Mesendoderm (in vitro differentiated cells): ENCODE measurements at regions not wholly inside any gene's neighbourhood (a gene's known extent, or its start where the extent isn't known, plus 50 kb on each side); places are given as distances from the start of the nearest gene placed in this dataset.

Experiments used
- DNase-seq: peaks from one replicate; pipeline ENCODE4 v3.0.0; 2013
- H2AK5ac ChIP-seq: 2 replicates; pipeline ENCODE4 v1.6.1; 2013; ENCODE audit warnings: low read length, inconsistent platforms
- H2BK120ac ChIP-seq: 2 replicates; pipeline ENCODE4 v1.6.1; 2013; ENCODE audit warnings: low read depth, mild to moderate bottlenecking, low read length, moderate library complexity, mixed read lengths
- H2BK15ac ChIP-seq: replicated peaks from 2 replicates; pipeline ENCODE4 v1.6.1; 2013; ENCODE audit warnings: low read depth, mild to moderate bottlenecking, moderate library complexity
- H2BK5ac ChIP-seq: 2 replicates; pipeline ENCODE4 v1.6.1; 2013; ENCODE audit warnings: low read length, inconsistent platforms
- H3K18ac ChIP-seq: 2 replicates; pipeline ENCODE4 v1.6.1; 2013; ENCODE audit warnings: mild to moderate bottlenecking, low read length, mixed read lengths
- H3K23ac ChIP-seq: one replicate; pipeline ENCODE4 v1.6.1; 2013; ENCODE audit warnings: low read length
- H3K27ac ChIP-seq: 2 replicates; pipeline ENCODE4 v1.5.1; 2013; ENCODE audit warnings: low read depth, mild to moderate bottlenecking, inconsistent platforms, low read length, moderate library complexity
- H3K27me3 ChIP-seq: 2 replicates; pipeline ENCODE4 v1.6.1; 2013; ENCODE audit warnings: low read length, control low read depth, mild to moderate bottlenecking, inconsistent platforms; ENCODE audit not compliant: insufficient read depth, poor library complexity
- H3K36me3 ChIP-seq: 2 replicates; pipeline ENCODE4 v1.6.1; 2013; ENCODE audit warnings: low read length, inconsistent platforms; ENCODE audit not compliant: control insufficient read depth, insufficient read depth
- H3K4ac ChIP-seq: one replicate; pipeline ENCODE4 v1.6.1; 2013; ENCODE audit warnings: low read depth, mild to moderate bottlenecking, low read length, moderate library complexity
- H3K4me1 ChIP-seq: 2 replicates; pipeline ENCODE4 v1.6.1; 2013; ENCODE audit warnings: low read depth, low read length, inconsistent platforms; ENCODE audit not compliant: control insufficient read depth
- H3K4me2 ChIP-seq: 2 replicates; pipeline ENCODE4 v1.6.1; 2013; ENCODE audit warnings: low read length
- H3K4me3 ChIP-seq: 2 replicates; pipeline ENCODE4 v1.5.1; 2013; ENCODE audit warnings: mild to moderate bottlenecking, low read length
- H3K56ac ChIP-seq: one replicate; pipeline ENCODE4 v1.6.1; 2013; ENCODE audit warnings: low read length
- H3K79me1 ChIP-seq: 2 replicates; pipeline ENCODE4 v1.6.1; 2013; ENCODE audit warnings: low read length, inconsistent platforms
- H3K79me2 ChIP-seq: 2 replicates; pipeline ENCODE4 v1.6.1; 2013; ENCODE audit warnings: mild to moderate bottlenecking, low read length; ENCODE audit not compliant: control insufficient read depth, insufficient read depth
- H3K9ac ChIP-seq: 2 replicates; pipeline ENCODE4 v1.6.1; 2013; ENCODE audit warnings: low read length, inconsistent platforms
- H4K5ac ChIP-seq: one replicate; pipeline ENCODE4 v1.6.1; 2013; ENCODE audit warnings: low read length
- H4K8ac ChIP-seq: one replicate; pipeline ENCODE4 v1.6.1; 2013; ENCODE audit warnings: low read depth, mild to moderate bottlenecking, control low read depth, low read length, moderate library complexity
- WGBS: extraction: QIAGEN DNeasy Blood & Tissue Kit; methylation state at CpG from one replicate; pipeline ENCODE4 v1.1.7; 2013; ENCODE audit warnings: low lambda C conversion rate, missing lambda C conversion rate; ENCODE audit not compliant: insufficient coverage; ENCODE audit errors: extremely low coverage; 5-methylcytosine and 5-hydroxymethylcytosine counted together

- no CpG with 5 or more reads among the region's 23 CpGs for WGBS
Observed at GRCh38 chr18:78765637-78766281, 213.9 kb upstream of the SALL3 start.

GRCh38 chr18:78766651-78767533 lies 212.7 kb upstream of the SALL3 start:
- no peaks in the 10 kb centered on the region for H3K79me1 ChIP-seq
- H3K79me2 ChIP-seq: no peaks in the 10 kb centered on the region
- H3K23ac ChIP-seq: no peak overlapping the region
- H3K18ac ChIP-seq: no peak overlapping the region
- no peak overlapping the region for H2BK120ac ChIP-seq
- H2AK5ac ChIP-seq: no peak overlapping the region
- WGBS: no CpG with 5 or more reads among the region's 31 CpGs
- no peak overlapping the region for H4K8ac ChIP-seq
- no peaks in the 10 kb centered on the region for H3K4me1 ChIP-seq
- DNase-seq: no peak
- no peaks in the 10 kb centered on the region for H3K36me3 ChIP-seq
- H3K4me3 ChIP-seq: no peak overlapping the region
- H3K56ac ChIP-seq: no peak overlapping the region
- no peak overlapping the region for H3K27ac ChIP-seq
- no peak overlapping the region for H3K9ac ChIP-seq
- no peak overlapping the region for H3K4me2 ChIP-seq
- H2BK15ac ChIP-seq: no peak overlapping the region
- no peak overlapping the region for H4K5ac ChIP-seq
- H3K27me3 ChIP-seq: no peaks in the 10 kb centered on the region
- H2BK5ac ChIP-seq: no peak overlapping the region
- no peak overlapping the region for H3K4ac ChIP-seq

More at GRCh38 chr18:78765637-78766281, 213.9 kb upstream of the SALL3 start:
- Histone ChIP-seq H2BK5ac (no peak overlapping the region), H3K56ac (no peak overlapping the region), H3K18ac (no peak overlapping the region), H4K8ac (no peak overlapping the region), H3K4me1 (no peaks in the 10 kb centered on the region), H2BK15ac (no peak overlapping the region), H3K23ac (no peak overlapping the region), H3K79me1 (no peaks in the 10 kb centered on the region), H3K4ac (no peak overlapping the region), H2AK5ac (no peak overlapping the region), H3K4me3 (no peak overlapping the region), H3K79me2 (no peaks in the 10 kb centered on the region), H3K4me2 (no peak overlapping the region), H3K36me3 (no peaks in the 10 kb centered on the region), H4K5ac (no peak overlapping the region), H3K27ac (no peak overlapping the region), H2BK120ac (no peak overlapping the region), H3K27me3 (no peaks in the 10 kb centered on the region), H3K9ac (no peak overlapping the region)
- no peak for DNase-seq

GRCh38 chr18:78767648-78768071 lies 212.0 kb upstream of the SALL3 start:
- Histone ChIP-seq H3K27ac (no peak overlapping the region), H3K4me1 (no peaks in the 10 kb centered on the region), H2BK120ac (no peak overlapping the region), H3K36me3 (no peaks in the 10 kb centered on the region), H3K18ac (no peak overlapping the region), H3K79me2 (no peaks in the 10 kb centered on the region), H2BK5ac (no peak overlapping the region), H3K9ac (no peak overlapping the region), H3K4ac (no peak overlapping the region), H3K79me1 (no peaks in the 10 kb centered on the region), H3K4me3 (no peak overlapping the region), H3K23ac (no peak overlapping the region), H2BK15ac (no peak overlapping the region), H3K27me3 (no peaks in the 10 kb centered on the region), H2AK5ac (no peak overlapping the region), H3K56ac (no peak overlapping the region), H4K8ac (no peak overlapping the region), H3K4me2 (no peak overlapping the region), H4K5ac (no peak overlapping the region)
- no CpG with 5 or more reads among the region's 14 CpGs for WGBS
- no peak for DNase-seq

GRCh38 chr18:78768221-78768620 lies 211.4 kb upstream of the SALL3 start:
- Histone ChIP-seq H3K56ac (no peak overlapping the region), H3K23ac (no peak overlapping the region), H4K5ac (no peak overlapping the region), H2AK5ac (no peak overlapping the region), H2BK5ac (no peak overlapping the region), H3K4me1 (no peaks in the 10 kb centered on the region), H4K8ac (no peak overlapping the region), H3K4ac (no peak overlapping the region), H2BK120ac (no peak overlapping the region), H3K4me2 (no peak overlapping the region), H3K79me1 (no peaks in the 10 kb centered on the region), H3K79me2 (no peaks in the 10 kb centered on the region), H3K4me3 (no peak overlapping the region), H3K27me3 (no peaks in the 10 kb centered on the region), H3K27ac (no peak overlapping the region), H3K36me3 (no peaks in the 10 kb centered on the region), H3K18ac (no peak overlapping the region), H2BK15ac (no peak overlapping the region), H3K9ac (no peak overlapping the region)
- no peak for DNase-seq
- no CpG with 5 or more reads among the region's 13 CpGs for WGBS

GRCh38 chr18:78768656-78769501 lies 210.7 kb upstream of the SALL3 start:
- Histone ChIP-seq H2AK5ac (no peak overlapping the region), H3K4me3 (no peak overlapping the region), H3K18ac (no peak overlapping the region), H3K27me3 (no peaks in the 10 kb centered on the region), H4K5ac (no peak overlapping the region), H3K27ac (no peak overlapping the region), H3K4me2 (no peak overlapping the region), H2BK15ac (no peak overlapping the region), H3K36me3 (no peaks in the 10 kb centered on the region), H3K9ac (no peak overlapping the region), H3K56ac (no peak overlapping the region), H4K8ac (no peak overlapping the region), H3K4me1 (no peaks in the 10 kb centered on the region), H2BK5ac (no peak overlapping the region), H3K23ac (no peak overlapping the region), H3K79me1 (no peaks in the 10 kb centered on the region), H3K4ac (no peak overlapping the region), H3K79me2 (no peaks in the 10 kb centered on the region), H2BK120ac (no peak overlapping the region)
- DNase-seq: no peak
- WGBS: no CpG with 5 or more reads among the region's 25 CpGs
